ENCODE measurements at regions not wholly inside any gene's neighbourhood (a gene's known extent, or its start where the extent isn't known, plus 50 kb on each side); places are given as distances from the start of the nearest gene placed in this dataset.
A peak's percentile ranks its signal among the peaks of the same experiment; 100 is the strongest.

DNA sequence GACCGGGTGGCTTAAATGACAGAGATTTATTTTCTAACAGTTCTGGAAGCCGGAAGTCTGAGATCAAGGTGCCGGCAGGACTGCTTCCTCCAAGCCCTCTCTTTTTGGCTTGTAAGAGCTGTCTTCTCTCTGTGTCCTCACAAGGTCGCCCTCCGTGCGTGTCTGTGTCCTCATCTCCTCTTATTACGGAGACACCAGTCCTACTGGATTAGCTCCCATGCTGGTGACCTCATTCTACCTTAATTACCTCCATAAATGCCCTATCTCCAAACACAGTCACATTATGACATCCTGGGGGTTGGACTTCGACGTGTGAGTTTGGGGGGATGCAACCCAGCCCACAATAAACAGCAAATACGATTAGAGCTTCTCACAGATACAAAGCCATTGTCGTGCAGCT lies 161.5 kb downstream of the FOXL1 start:
- H3K4me1 ChIP-seq (ENCODE audit: control insufficient read depth in 3 of 3, insufficient read depth in 2 of 3, low read depth in 1 of 3, low read length in 2 of 3) = no peaks in the 10 kb centered on the region
- H3K4me3 ChIP-seq (ENCODE audit: low read depth in 1 of 3, low read length in 3 of 3) = no peak overlapping the region
- H3K27ac ChIP-seq (ENCODE audit: low read depth in 1 of 3, low read length in 2 of 3) = no peak overlapping the region
- 24 to 60% (median 31%) methylated on average over 11 of the region's 11 CpGs for whole genome bisulfite sequencing, 3 donors
- H3K9me3 ChIP-seq (ENCODE audit: control insufficient read depth in 2 of 2, insufficient read depth in 1 of 2, low read depth in 1 of 2, low read length in 1 of 2) = no peaks in the 10 kb centered on the region
- FAIRE-seq (no peak), DNase-seq (peak in 1 of 2 donors; percentile 9)
- peaks cover 0 to 21% (median 0%) of the 10 kb centered on the region in 3 donors for H3K27me3 ChIP-seq (ENCODE audit: control insufficient read depth in 3 of 3, insufficient read depth in 3 of 3, low read length in 3 of 3)
- H3K36me3 ChIP-seq (ENCODE audit: control insufficient read depth in 3 of 3, insufficient read depth in 2 of 3, low read depth in 1 of 3, low read length in 3 of 3) = no peaks in the 10 kb centered on the region

DNA sequence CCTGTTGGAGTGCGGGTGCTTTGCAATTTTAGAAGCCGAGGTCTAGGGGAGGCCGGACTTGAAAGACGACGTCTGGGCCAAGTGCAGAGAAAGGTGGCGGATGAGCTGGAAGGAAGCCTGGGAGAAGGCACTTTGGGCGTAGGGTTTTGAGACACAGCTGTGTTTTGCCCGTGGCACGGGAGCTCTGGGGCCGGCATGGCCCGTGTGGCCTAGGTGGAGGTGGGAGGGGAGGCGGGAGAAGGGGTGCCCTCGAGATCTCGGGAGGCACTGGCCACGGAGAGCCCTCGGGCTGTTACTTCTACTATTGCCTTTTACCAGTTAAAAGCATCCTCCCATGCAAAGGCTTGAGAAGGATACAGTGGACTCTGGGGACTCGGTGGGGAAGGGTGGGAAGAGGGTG lies 161.9 kb downstream of the FOXL1 start:
- no peak for DNase-seq
- Histone ChIP-seq H3K27ac (ENCODE audit: low read depth in 1 of 3, low read length in 2 of 3) (no peak overlapping the region), H3K9me3 (ENCODE audit: control insufficient read depth in 2 of 2, insufficient read depth in 1 of 2, low read depth in 1 of 2, low read length in 1 of 2) (no peaks in the 10 kb centered on the region), H3K4me3 (ENCODE audit: low read depth in 1 of 3, low read length in 3 of 3) (no peak overlapping the region), H3K36me3 (ENCODE audit: control insufficient read depth in 3 of 3, insufficient read depth in 2 of 3, low read depth in 1 of 3, low read length in 3 of 3) (no peaks in the 10 kb centered on the region), H3K4me1 (ENCODE audit: control insufficient read depth in 3 of 3, insufficient read depth in 2 of 3, low read depth in 1 of 3, low read length in 2 of 3) (no peaks in the 10 kb centered on the region), H3K27me3 (ENCODE audit: control insufficient read depth in 3 of 3, insufficient read depth in 3 of 3, low read length in 3 of 3) (peaks cover 0 to 20% (median 0%) of the 10 kb centered on the region in 3 donors)
- FAIRE-seq = no peak
- 78 to 87% (median 81%) methylated on average over 16 to 17 of the region's 17 CpGs for WGBS, 3 donors

DNA sequence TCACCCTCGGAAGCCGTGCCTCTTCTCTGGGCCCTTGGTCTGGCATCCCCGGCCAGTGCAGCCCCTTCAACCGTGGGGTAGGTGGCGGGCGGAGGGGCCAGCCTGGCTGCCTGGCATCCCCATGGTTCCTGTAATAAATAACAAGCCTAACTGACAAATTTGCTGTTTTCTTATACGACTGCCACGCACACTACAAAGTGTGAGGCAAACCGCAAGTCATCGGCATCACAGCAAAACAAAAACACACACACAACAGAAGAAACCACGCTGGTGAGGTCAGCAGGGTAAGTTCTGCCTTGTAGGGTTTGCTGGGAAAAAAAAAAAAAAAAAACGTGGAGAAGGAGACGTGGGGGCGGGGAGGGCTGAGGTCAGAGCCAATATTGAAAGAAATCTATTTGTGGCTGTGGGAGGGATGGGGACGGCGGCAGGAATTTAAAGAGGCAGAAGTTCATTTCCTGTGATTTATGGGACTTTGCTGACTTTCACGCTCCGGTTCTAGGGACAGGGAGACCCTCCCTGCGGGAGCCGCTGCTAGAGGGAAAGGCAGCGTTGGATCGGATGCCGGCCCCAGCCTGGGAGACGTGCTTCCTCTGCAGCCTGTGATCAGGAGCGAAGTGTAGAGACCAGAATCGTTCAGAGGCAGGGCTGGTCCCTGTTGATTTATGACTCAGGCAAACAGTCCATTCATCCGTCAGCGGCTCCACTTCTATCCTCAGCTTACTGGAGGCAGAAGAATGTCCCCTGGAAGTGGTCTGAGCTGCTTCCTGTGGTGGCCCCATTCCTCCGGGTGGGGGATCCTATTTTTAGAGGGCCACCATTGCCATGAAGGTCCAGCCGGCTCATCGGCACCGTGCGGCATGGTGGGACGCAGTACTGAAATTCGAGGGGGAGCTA lies 162.8 kb downstream of the FOXL1 start:
- no peaks in the 10 kb centered on the region for H3K4me1 ChIP-seq (ENCODE audit: control insufficient read depth in 3 of 3, insufficient read depth in 2 of 3, low read depth in 1 of 3, low read length in 2 of 3)
- FAIRE-seq = no peak
- no peaks in the 10 kb centered on the region for H3K36me3 ChIP-seq (ENCODE audit: control insufficient read depth in 3 of 3, insufficient read depth in 2 of 3, low read depth in 1 of 3, low read length in 3 of 3)
- WGBS, 3 donors = 17 to 24% (median 23%) methylated on average over 34 to 35 of the region's 35 CpGs
- peak in 1 of 2 donors; percentile 28 for DNase-seq
- peaks cover 0 to 20% (median 0%) of the 10 kb centered on the region in 3 donors for H3K27me3 ChIP-seq (ENCODE audit: control insufficient read depth in 3 of 3, insufficient read depth in 3 of 3, low read length in 3 of 3)
- peak overlapping the region in 1 of 3 donors; percentile 13 for H3K4me3 ChIP-seq (ENCODE audit: low read depth in 1 of 3, low read length in 3 of 3)
- no peaks in the 10 kb centered on the region for H3K9me3 ChIP-seq (ENCODE audit: control insufficient read depth in 2 of 2, insufficient read depth in 1 of 2, low read depth in 1 of 2, low read length in 1 of 2)
- H3K27ac ChIP-seq (ENCODE audit: low read depth in 1 of 3, low read length in 2 of 3) = peak overlapping the region in 1 of 3 donors; percentile 54

DNA sequence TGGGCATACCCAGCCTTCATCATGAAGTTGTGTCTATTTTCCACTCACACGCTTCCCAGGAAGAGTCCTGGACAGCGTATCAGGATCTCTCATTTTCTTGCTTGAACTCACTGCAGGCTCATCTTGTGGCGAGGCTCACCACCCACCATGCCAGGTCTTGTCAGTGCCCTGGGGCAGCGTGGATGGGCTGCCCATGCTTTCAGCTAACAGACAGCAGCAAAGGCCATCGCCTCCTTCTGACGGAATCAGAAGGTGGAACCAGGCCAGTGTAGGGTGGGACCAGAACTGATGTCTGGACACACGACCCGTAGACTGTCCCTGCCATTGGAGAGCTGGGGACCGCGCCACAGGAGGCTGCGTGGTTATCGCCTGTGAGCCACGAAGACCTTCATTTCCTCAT lies 169.4 kb downstream of the FOXL1 start:
- H3K36me3 ChIP-seq (ENCODE audit: control insufficient read depth in 3 of 3, insufficient read depth in 2 of 3, low read depth in 1 of 3, low read length in 3 of 3) = no peaks in the 10 kb centered on the region
- DNase-seq (no peak), FAIRE-seq (no peak)
- H3K27ac ChIP-seq (ENCODE audit: low read depth in 1 of 3, low read length in 2 of 3) = no peak overlapping the region
- H3K4me3 ChIP-seq (ENCODE audit: low read depth in 1 of 3, low read length in 3 of 3) = no peak overlapping the region
- H3K27me3 ChIP-seq (ENCODE audit: control insufficient read depth in 3 of 3, insufficient read depth in 3 of 3, low read length in 3 of 3) = no peaks in the 10 kb centered on the region
- H3K9me3 ChIP-seq (ENCODE audit: control insufficient read depth in 2 of 2, insufficient read depth in 1 of 2, low read depth in 1 of 2, low read length in 1 of 2) = no peaks in the 10 kb centered on the region
- H3K4me1 ChIP-seq (ENCODE audit: control insufficient read depth in 3 of 3, insufficient read depth in 2 of 3, low read depth in 1 of 3, low read length in 2 of 3) = no peaks in the 10 kb centered on the region
- WGBS, 3 donors = 82 to 86% (median 84%) methylated on average over 13 of the region's 13 CpGs

DNA sequence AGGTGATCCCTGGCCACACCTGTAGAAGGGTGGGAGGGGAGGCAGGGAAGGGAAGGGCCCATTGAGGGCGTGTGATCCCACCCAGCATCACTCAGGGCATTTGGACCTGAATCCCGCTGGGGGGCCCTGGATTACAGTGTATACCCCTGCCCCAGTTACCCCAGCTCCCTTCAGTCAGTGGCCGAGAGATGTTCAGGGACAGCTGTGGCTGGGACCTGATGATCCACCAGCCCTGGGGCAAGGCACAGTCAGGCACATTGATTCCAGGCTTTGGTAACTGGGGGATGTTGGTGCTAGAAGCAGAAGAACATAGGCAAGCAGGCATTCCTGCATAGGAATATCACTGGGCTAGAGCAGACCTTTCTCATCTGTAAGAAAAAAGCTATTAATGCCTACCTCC lies 170.3 kb downstream of the FOXL1 start:
- no peak overlapping the region for H3K4me3 ChIP-seq (ENCODE audit: low read depth in 1 of 3, low read length in 3 of 3)
- H3K36me3 ChIP-seq (ENCODE audit: control insufficient read depth in 3 of 3, insufficient read depth in 2 of 3, low read depth in 1 of 3, low read length in 3 of 3) = no peaks in the 10 kb centered on the region
- no peak overlapping the region for H3K27ac ChIP-seq (ENCODE audit: low read depth in 1 of 3, low read length in 2 of 3)
- DNase-seq (no peak), FAIRE-seq (no peak)
- H3K27me3 ChIP-seq (ENCODE audit: control insufficient read depth in 3 of 3, insufficient read depth in 3 of 3, low read length in 3 of 3) = no peaks in the 10 kb centered on the region
- WGBS, 3 donors = 53 to 73% (median 59%) methylated on average over 3 of the region's 3 CpGs
- H3K4me1 ChIP-seq (ENCODE audit: control insufficient read depth in 3 of 3, insufficient read depth in 2 of 3, low read depth in 1 of 3, low read length in 2 of 3) = no peaks in the 10 kb centered on the region
- no peaks in the 10 kb centered on the region for H3K9me3 ChIP-seq (ENCODE audit: control insufficient read depth in 2 of 2, insufficient read depth in 1 of 2, low read depth in 1 of 2, low read length in 1 of 2)

DNA sequence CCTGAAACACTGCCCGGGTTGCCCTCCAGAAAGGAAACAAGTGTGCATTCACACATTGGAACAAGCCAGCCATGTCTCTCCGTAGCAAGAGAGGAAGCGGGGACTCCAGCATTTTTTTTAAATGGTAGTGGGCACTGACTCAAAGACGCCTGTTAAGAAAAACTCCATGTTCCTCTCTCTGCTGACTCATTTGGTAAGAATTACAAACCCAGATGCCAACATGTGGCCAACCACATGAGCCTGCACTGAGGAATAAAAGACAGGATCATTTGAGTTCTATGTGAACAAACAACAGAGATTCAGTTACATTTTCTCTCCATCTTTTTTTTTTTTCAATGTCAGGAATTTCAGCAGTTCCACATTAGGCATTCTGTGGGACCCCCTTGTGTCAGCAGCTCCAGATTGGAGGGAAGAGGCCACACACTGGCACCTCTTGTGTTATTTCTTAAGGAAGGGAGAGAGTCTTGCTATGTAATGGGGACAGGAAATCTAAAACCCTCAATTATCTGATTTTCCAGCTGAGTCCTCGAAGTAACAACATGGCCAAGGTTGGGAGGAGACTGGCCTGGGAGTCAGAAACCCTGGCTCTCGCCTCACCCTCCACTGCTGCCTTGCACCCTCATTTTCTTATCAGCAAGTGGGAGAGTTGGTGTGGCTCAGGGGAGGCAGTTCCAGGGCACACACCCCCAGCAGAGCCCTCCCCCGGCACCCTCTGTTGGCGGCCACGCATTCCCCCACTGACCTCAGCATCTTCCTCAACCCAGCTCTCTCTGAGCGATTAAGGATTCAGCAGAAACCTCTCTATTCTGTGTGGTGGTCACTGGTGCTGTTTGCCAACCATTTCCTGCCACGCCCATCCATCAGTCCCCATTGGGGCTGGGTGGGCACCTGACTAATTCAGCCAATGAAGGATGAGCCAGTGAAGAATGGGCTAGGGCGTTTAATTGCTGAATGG lies 173.0 kb downstream of the FOXL1 start:
- Histone ChIP-seq H3K27me3 (ENCODE audit: control insufficient read depth in 3 of 3, insufficient read depth in 3 of 3, low read length in 3 of 3) (no peaks in the 10 kb centered on the region), H3K27ac (ENCODE audit: low read depth in 1 of 3, low read length in 2 of 3) (no peak overlapping the region), H3K4me3 (ENCODE audit: low read depth in 1 of 3, low read length in 3 of 3) (no peak overlapping the region), H3K4me1 (ENCODE audit: control insufficient read depth in 3 of 3, insufficient read depth in 2 of 3, low read depth in 1 of 3, low read length in 2 of 3) (no peaks in the 10 kb centered on the region), H3K9me3 (ENCODE audit: control insufficient read depth in 2 of 2, insufficient read depth in 1 of 2, low read depth in 1 of 2, low read length in 1 of 2) (no peaks in the 10 kb centered on the region), H3K36me3 (ENCODE audit: control insufficient read depth in 3 of 3, insufficient read depth in 2 of 3, low read depth in 1 of 3, low read length in 3 of 3) (no peaks in the 10 kb centered on the region)
- WGBS, 3 donors = 63 to 77% (median 66%) methylated on average over 12 of the region's 12 CpGs
- DNase-seq (no peak), FAIRE-seq (no peak)

DNA sequence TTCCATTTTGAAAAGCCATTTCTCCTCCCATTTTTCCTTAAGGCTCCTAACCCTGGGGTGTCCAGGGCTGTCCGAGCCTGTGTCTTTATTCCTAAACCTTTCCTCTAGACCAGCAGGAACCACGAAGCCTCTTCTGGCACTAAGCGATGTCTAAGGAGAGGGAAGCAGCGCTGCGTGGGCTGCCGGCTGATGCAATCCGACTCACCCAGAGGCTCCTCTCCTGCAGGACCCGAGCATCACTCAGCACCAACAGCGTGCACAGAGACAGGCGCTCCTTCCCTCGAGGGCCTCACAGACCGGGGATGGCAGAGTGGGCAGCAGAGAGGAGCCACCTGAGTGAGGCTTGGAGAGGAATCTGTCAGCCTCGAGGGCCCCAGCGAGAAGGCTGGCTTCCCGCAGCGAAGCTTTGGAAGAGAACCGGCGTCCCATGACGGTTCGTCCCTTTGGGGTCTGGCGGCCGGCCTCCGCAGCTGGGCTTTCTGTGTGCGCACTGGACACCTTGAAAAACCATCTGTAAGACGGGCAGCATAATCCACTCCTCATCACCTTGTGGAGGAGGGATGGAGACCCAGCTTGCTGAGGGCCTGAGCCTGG lies 174.3 kb downstream of the FOXL1 start:
- no peak overlapping the region for H3K27ac ChIP-seq (ENCODE audit: low read depth in 1 of 3, low read length in 2 of 3)
- H3K36me3 ChIP-seq (ENCODE audit: control insufficient read depth in 3 of 3, insufficient read depth in 2 of 3, low read depth in 1 of 3, low read length in 3 of 3) = no peaks in the 10 kb centered on the region
- FAIRE-seq = no peak
- no peaks in the 10 kb centered on the region for H3K9me3 ChIP-seq (ENCODE audit: control insufficient read depth in 2 of 2, insufficient read depth in 1 of 2, low read depth in 1 of 2, low read length in 1 of 2)
- H3K27me3 ChIP-seq (ENCODE audit: control insufficient read depth in 3 of 3, insufficient read depth in 3 of 3, low read length in 3 of 3) = peaks cover 0 to 3% (median 0%) of the 10 kb centered on the region in 3 donors
- H3K4me1 ChIP-seq (ENCODE audit: control insufficient read depth in 3 of 3, insufficient read depth in 2 of 3, low read depth in 1 of 3, low read length in 2 of 3) = no peaks in the 10 kb centered on the region
- 86 to 88% (median 86%) methylated on average over 25 of the region's 25 CpGs for WGBS, 3 donors
- no peak for DNase-seq
- H3K4me3 ChIP-seq (ENCODE audit: low read depth in 1 of 3, low read length in 3 of 3) = no peak overlapping the region

DNA sequence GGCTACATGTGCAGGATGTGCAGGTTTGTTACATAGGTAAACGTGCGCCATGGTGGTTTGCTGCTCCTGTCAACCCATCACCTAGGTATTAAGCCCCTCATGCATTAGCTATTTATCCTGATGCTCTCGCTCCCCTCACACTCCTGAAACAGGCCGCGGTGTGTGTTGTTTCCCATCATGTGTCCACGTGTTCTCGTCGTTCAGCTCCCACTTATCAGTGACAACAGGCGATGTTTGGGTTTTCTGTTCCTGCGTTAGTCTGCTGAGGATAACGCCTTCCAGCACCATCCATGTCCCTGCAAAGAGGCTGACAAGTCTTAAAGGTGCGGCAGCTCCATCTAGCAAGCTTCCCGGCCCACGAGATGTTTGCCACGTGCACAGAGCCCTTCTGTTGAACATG lies 175.1 kb downstream of the FOXL1 start:
- Histone ChIP-seq H3K27me3 (ENCODE audit: control insufficient read depth in 3 of 3, insufficient read depth in 3 of 3, low read length in 3 of 3) (peaks cover 0 to 6% (median 0%) of the 10 kb centered on the region in 3 donors), H3K4me3 (ENCODE audit: low read depth in 1 of 3, low read length in 3 of 3) (no peak overlapping the region), H3K9me3 (ENCODE audit: control insufficient read depth in 2 of 2, insufficient read depth in 1 of 2, low read depth in 1 of 2, low read length in 1 of 2) (no peaks in the 10 kb centered on the region), H3K36me3 (ENCODE audit: control insufficient read depth in 3 of 3, insufficient read depth in 2 of 3, low read depth in 1 of 3, low read length in 3 of 3) (no peaks in the 10 kb centered on the region), H3K4me1 (ENCODE audit: control insufficient read depth in 3 of 3, insufficient read depth in 2 of 3, low read depth in 1 of 3, low read length in 2 of 3) (no peaks in the 10 kb centered on the region), H3K27ac (ENCODE audit: low read depth in 1 of 3, low read length in 2 of 3) (no peak overlapping the region)
- no peak for DNase-seq
- 72 to 73% (median 72%) methylated on average over 15 of the region's 15 CpGs for WGBS, 3 donors
- no peak for FAIRE-seq

All from small intestine (tissue), 7 donors.